ENCODE measurements at regions not wholly inside any gene's neighbourhood (a gene's known extent, or its start where the extent isn't known, plus 50 kb on each side); places are given as distances from the start of the nearest gene placed in this dataset.
"Not testable (repeated sequence)": the region's sequence is repeated elsewhere in the genome, so short reads cannot be mapped to it uniquely, and the experiment has no call there.

DNA sequence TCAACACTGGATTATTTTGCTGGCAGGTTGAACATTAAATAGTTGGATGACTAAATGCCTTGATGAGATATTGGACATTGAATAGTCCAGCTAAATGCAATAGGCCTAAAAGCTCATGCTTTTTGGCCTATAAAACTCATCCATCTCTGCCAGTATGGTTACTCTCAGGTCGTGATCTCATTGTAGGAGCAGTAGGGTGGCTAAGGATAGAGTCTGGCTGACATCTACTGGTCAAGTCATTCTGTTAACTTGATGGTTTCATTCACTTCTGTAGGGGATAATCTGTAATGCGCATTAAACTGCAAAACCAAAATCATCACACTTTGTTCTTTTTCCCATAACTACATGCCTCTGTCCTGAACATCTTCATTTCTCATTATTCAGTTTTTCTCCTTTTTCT is 227.0 kb downstream of the DKK2 start:
- Histone ChIP-seq H3K27me3 (ENCODE audit: insufficient read depth, low read length) (no peaks in the 10 kb centered on the region), H3K4me1 (ENCODE audit: insufficient read depth, low read length) (no peaks in the 10 kb centered on the region), H3K36me3 (ENCODE audit: insufficient read depth, low read depth, low read length) (no peaks in the 10 kb centered on the region), H3K9ac (ENCODE audit: low read depth, low read length) (no peak overlapping the region), H3K4me3 (ENCODE audit: low read length) (no peak overlapping the region), H3K9me3 (ENCODE audit: insufficient read depth, low read depth, low read length) (no peaks in the 10 kb centered on the region), H3K27ac (ENCODE audit: low read length) (no peak overlapping the region)

DNA sequence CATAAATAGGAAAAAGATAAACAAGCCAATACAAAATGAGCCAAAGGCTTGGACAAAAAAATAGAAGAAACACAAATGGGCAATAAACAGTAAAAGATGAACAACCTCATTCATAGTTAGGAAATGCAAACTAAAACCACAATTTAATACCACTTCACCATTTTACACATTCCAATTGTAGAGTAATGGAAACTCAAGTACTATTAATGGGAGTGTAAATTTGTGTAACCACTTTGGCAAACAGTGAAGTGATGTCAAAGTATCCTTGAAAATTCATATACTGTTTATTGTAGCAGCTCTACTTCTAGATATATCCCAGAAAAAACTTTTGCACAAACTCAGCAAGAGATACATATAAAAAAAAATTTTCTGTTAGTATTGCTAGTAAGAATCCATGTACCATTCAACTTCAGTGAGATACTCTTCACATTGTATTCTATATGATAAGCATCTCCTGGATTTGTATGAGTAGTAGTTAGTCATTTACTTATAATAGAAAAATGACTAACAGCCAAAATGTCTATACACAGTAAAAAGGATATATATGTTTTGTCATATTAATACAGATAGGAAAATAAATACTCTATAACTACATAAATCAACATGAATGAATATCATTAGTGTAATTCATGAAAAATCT is 229.8 kb downstream of the DKK2 start:
- H3K4me3 ChIP-seq (ENCODE audit: low read length): no peak overlapping the region
- H3K27me3 ChIP-seq (ENCODE audit: insufficient read depth, low read length): no peaks in the 10 kb centered on the region
- no peak overlapping the region for H3K9ac ChIP-seq (ENCODE audit: low read depth, low read length)
- H3K4me1 ChIP-seq (ENCODE audit: insufficient read depth, low read length): no peaks in the 10 kb centered on the region
- no peaks in the 10 kb centered on the region for H3K36me3 ChIP-seq (ENCODE audit: insufficient read depth, low read depth, low read length)
- no peaks in the 10 kb centered on the region for H3K9me3 ChIP-seq (ENCODE audit: insufficient read depth, low read depth, low read length)
- H3K27ac ChIP-seq (ENCODE audit: low read length): no peak overlapping the region

DNA sequence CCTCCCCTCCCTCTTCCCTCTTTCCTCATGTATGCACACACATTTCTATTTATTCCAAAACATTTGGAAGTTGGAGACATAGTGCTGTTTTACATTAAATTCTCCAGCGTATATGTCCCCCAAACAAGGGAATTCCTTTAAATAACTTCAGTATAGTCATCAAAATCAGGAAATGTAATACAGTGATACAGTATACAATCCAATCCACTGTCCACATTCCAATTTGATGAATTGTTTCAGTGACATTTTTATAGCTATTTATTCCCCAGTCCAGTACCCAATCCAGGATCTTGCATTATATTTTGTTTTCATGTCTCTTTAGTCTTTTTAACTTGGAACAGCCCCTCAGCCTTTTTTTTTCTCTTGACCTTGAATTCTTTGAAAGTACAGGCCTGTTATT is 233.0 kb downstream of the DKK2 start:
- H3K9ac ChIP-seq (ENCODE audit: low read depth, low read length): no peak overlapping the region
- H3K27me3 ChIP-seq (ENCODE audit: insufficient read depth, low read length): no peaks in the 10 kb centered on the region
- H3K9me3 ChIP-seq (ENCODE audit: insufficient read depth, low read depth, low read length): no peaks in the 10 kb centered on the region
- H3K27ac ChIP-seq (ENCODE audit: low read length): no peak overlapping the region
- no peaks in the 10 kb centered on the region for H3K36me3 ChIP-seq (ENCODE audit: insufficient read depth, low read depth, low read length)
- no peak overlapping the region for H3K4me3 ChIP-seq (ENCODE audit: low read length)
- H3K4me1 ChIP-seq (ENCODE audit: insufficient read depth, low read length): no peaks in the 10 kb centered on the region

DNA sequence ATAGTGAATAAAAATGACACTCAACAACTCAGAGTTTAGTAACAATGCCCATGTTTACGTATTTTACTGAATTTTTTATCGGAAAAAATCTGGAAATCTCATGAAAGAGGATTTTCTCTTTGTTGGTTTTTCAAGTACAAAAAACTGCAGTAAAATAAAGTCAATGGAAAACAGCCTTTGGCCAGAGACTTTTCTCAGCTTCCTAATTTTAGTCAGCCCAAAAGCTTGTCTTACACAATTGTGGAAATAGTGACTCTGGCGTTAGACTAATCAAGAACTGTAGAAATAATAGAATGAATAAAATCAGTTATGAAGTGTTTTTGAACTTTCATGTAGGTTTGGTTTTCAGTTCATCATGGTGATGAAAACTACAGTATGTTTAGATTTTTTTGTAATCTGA is 234.7 kb downstream of the DKK2 start:
- H3K9me3 ChIP-seq (ENCODE audit: insufficient read depth, low read depth, low read length): no peaks in the 10 kb centered on the region
- H3K27ac ChIP-seq (ENCODE audit: low read length): no peak overlapping the region
- H3K36me3 ChIP-seq (ENCODE audit: insufficient read depth, low read depth, low read length): no peaks in the 10 kb centered on the region
- H3K9ac ChIP-seq (ENCODE audit: low read depth, low read length): no peak overlapping the region
- no peaks in the 10 kb centered on the region for H3K4me1 ChIP-seq (ENCODE audit: insufficient read depth, low read length)
- H3K4me3 ChIP-seq (ENCODE audit: low read length): no peak overlapping the region
- no peaks in the 10 kb centered on the region for H3K27me3 ChIP-seq (ENCODE audit: insufficient read depth, low read length)

DNA sequence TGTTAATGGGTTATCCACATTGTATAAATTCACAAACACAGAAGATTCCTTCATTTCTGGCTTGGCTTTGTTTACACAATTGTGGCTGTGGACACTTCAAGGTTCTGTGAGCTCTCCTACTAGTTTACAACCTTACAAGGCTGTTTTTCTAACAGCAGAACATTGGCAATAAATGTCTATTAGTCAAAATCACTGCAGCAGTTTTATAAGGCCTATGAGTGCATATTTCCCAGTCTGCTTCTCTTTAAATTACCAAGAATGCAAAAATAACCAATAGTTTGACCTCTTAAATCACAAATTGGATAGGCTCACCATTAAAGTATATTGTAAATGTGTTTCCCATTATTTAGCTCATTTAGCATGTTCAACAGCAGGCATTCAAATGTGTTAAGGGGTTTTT is 239.2 kb downstream of the DKK2 start:
- Histone ChIP-seq H3K36me3 (ENCODE audit: insufficient read depth, low read depth, low read length) (no peaks in the 10 kb centered on the region), H3K27ac (ENCODE audit: low read length) (no peak overlapping the region), H3K4me1 (ENCODE audit: insufficient read depth, low read length) (no peaks in the 10 kb centered on the region), H3K9me3 (ENCODE audit: insufficient read depth, low read depth, low read length) (no peaks in the 10 kb centered on the region), H3K4me3 (ENCODE audit: low read length) (no peak overlapping the region), H3K9ac (ENCODE audit: low read depth, low read length) (no peak overlapping the region), H3K27me3 (ENCODE audit: insufficient read depth, low read length) (no peaks in the 10 kb centered on the region)

DNA sequence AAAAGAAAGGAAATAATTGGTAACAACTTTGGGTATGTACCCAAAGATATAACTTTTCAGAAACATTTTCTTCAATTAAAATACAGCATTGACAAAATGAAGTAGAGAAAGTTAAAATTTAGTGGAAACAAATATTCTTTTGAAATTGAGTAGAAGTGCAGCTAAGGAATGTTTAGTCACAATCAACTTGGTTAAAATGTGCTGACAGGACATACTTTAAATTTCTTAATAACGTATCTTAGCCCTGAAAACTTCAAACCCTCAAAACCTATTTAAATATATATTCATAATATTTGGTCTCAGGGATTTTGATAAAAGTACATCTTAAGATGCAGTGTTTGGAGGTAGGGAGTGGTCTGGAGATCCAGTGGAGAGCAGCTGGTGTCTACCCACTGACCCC is 240.8 kb downstream of the DKK2 start:
- no peaks in the 10 kb centered on the region for H3K36me3 ChIP-seq (ENCODE audit: insufficient read depth, low read depth, low read length)
- H3K9ac ChIP-seq (ENCODE audit: low read depth, low read length): no peak overlapping the region
- H3K4me3 ChIP-seq (ENCODE audit: low read length): no peak overlapping the region
- H3K9me3 ChIP-seq (ENCODE audit: insufficient read depth, low read depth, low read length): no peaks in the 10 kb centered on the region
- no peaks in the 10 kb centered on the region for H3K4me1 ChIP-seq (ENCODE audit: insufficient read depth, low read length)
- no peaks in the 10 kb centered on the region for H3K27me3 ChIP-seq (ENCODE audit: insufficient read depth, low read length)
- H3K27ac ChIP-seq (ENCODE audit: low read length): no peak overlapping the region

DNA sequence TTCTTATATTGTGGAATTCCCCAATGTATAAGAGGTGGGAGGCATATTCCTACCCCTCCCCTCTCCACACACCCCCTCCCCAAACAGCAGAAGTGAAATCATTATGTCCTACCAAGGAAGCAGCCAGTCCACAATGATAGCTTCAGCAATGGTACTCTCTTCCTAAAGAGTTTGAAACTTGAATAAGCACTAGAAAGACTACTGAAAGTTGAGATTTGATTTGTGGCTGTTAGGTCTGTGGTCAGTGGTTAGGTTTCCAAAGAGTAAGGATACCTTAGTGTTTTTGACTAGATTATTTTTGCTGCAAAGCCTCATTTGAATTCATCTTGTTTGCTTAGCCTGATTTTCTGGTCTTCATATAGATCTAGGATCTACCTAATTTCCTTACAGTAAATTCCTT is 242.2 kb downstream of the DKK2 start:
- Histone ChIP-seq H3K4me1 (ENCODE audit: insufficient read depth, low read length) (no peaks in the 10 kb centered on the region), H3K4me3 (ENCODE audit: low read length) (no peak overlapping the region), H3K9me3 (ENCODE audit: insufficient read depth, low read depth, low read length) (no peaks in the 10 kb centered on the region), H3K36me3 (ENCODE audit: insufficient read depth, low read depth, low read length) (no peaks in the 10 kb centered on the region), H3K27me3 (ENCODE audit: insufficient read depth, low read length) (no peaks in the 10 kb centered on the region), H3K27ac (ENCODE audit: low read length) (no peak overlapping the region), H3K9ac (ENCODE audit: low read depth, low read length) (no peak overlapping the region)

DNA sequence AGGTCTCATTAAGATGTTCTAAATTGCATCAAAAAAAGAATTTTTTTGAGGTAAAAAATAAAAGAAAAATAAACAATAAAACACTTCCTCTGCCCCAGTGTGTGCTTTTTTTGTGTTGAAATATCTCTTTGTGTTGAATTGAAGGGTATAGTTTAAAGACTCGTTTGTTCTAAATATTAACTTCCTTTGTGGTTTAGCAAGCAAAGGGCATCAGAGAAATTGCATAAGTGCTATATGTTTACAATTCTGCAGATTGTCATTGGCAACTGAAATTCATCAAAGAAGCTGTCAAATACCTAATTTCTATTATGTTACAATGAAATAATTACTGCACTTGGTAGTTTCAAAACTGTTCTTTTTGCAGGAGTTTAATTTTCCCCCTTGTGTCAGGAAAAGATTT is 260.5 kb downstream of the DKK2 start:
- Histone ChIP-seq H3K4me3 (ENCODE audit: low read length) (no peak overlapping the region), H3K9me3 (ENCODE audit: insufficient read depth, low read depth, low read length) (no peaks in the 10 kb centered on the region), H3K27ac (ENCODE audit: low read length) (no peak overlapping the region), H3K9ac (ENCODE audit: low read depth, low read length) (no peak overlapping the region), H3K36me3 (ENCODE audit: insufficient read depth, low read depth, low read length) (no peaks in the 10 kb centered on the region), H3K27me3 (ENCODE audit: insufficient read depth, low read length) (no peaks in the 10 kb centered on the region), H3K4me1 (ENCODE audit: insufficient read depth, low read length) (no peaks in the 10 kb centered on the region)

DNA sequence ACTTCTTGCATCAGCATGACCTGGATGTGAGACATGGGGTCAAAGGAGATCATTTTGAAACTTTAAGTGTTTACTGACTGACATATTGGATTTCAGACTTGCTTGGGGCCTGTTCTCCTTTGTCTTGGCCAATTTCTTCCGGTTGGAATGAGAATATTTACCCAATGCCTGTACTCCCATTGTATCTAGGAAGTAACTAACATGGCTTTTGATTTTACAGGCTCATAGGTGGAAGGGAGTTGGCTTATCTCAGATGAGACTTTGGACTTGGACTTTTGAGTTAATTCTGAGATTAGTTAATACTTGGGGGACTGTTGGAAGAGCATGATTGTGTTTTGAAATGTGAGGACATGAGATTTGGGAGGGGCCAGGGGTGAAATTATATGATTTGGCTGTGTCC is 262.1 kb downstream of the DKK2 start:
- not testable (repeated sequence) for H3K9me3 ChIP-seq (ENCODE audit: insufficient read depth, low read depth, low read length)

DNA sequence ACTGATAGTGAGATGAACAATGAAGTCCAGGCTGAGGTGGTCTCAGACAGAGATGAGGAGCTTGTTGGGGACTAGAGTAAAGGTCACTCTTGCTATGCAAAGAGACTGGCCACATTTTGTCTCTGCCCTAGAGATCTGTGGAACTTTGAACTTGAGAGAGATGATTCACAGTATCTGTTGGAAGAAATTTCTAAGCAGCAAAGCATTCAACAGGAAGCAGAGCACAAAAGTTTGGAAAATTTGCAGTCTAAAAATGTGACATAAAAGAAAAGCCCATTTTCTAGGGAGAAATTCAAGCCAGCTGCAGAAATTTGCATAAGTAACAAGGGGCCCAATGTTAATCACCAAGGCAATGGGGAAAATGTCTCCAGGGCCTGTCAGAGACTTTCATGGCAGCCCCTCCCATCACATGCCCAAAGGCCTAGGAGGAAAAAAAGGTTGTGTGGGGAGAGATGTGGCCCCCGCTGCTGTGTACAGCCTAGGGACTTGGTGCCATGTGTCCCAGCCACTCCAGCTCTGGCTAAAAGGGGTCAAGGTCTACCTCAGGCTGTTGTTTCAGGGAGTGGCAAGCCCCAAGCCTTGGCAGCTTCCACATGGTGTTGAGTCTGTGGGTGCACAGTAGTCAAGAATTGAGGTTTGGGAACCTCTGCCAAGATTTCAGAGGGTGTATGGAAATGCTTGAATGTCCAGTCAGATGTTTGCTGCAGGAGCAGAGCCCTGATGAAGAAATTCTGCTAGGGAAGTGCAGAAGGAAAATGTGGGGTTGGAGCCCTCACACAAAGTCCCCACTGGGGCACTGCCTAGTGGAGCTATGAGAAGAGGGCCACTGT is 262.8 kb downstream of the DKK2 start:
- Histone ChIP-seq H3K36me3 (ENCODE audit: insufficient read depth, low read depth, low read length) (no peaks in the 10 kb centered on the region), H3K4me3 (ENCODE audit: low read length) (no peak overlapping the region), H3K9ac (ENCODE audit: low read depth, low read length) (no peak overlapping the region), H3K9me3 (ENCODE audit: insufficient read depth, low read depth, low read length) (no peaks in the 10 kb centered on the region), H3K27me3 (ENCODE audit: insufficient read depth, low read length) (no peaks in the 10 kb centered on the region), H3K4me1 (ENCODE audit: insufficient read depth, low read length) (no peaks in the 10 kb centered on the region), H3K27ac (ENCODE audit: low read length) (no peak overlapping the region)

More for the DNA sequence above, 262.1 kb downstream of the DKK2 start:
- H3K9ac ChIP-seq (ENCODE audit: low read depth, low read length); H3K27ac ChIP-seq (ENCODE audit: low read length); H3K36me3 ChIP-seq (ENCODE audit: insufficient read depth, low read depth, low read length); H3K4me1 ChIP-seq (ENCODE audit: insufficient read depth, low read length); H3K27me3 ChIP-seq (ENCODE audit: insufficient read depth, low read length); H3K4me3 ChIP-seq (ENCODE audit: low read length): not testable (repeated sequence)

DNA sequence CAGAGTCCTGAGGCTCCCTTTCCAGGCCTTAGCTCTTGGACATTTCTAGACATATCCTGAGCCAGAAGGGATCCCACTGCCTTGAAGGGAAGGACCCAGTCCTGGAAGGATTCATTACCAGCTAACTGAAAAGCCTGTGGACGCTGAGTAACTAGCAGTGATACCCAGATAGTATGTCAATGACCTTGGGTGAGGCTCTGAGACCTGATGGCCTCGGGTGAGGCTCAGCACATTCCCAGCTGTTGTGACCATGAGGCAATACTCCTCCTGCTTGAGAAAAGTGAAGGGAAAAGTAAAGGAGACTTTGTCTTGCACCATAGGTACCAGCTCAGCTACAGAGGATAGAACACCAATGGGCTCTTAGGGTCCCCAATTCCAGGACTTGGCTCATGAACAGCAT is 268.1 kb downstream of the DKK2 start:
- H3K27ac ChIP-seq (ENCODE audit: low read length): no peak overlapping the region
- no peaks in the 10 kb centered on the region for H3K27me3 ChIP-seq (ENCODE audit: insufficient read depth, low read length)
- H3K4me3 ChIP-seq (ENCODE audit: low read length): no peak overlapping the region
- H3K36me3 ChIP-seq (ENCODE audit: insufficient read depth, low read depth, low read length): no peaks in the 10 kb centered on the region
- H3K9ac ChIP-seq (ENCODE audit: low read depth, low read length): no peak overlapping the region
- no peaks in the 10 kb centered on the region for H3K4me1 ChIP-seq (ENCODE audit: insufficient read depth, low read length)
- no peaks in the 10 kb centered on the region for H3K9me3 ChIP-seq (ENCODE audit: insufficient read depth, low read depth, low read length)

DNA sequence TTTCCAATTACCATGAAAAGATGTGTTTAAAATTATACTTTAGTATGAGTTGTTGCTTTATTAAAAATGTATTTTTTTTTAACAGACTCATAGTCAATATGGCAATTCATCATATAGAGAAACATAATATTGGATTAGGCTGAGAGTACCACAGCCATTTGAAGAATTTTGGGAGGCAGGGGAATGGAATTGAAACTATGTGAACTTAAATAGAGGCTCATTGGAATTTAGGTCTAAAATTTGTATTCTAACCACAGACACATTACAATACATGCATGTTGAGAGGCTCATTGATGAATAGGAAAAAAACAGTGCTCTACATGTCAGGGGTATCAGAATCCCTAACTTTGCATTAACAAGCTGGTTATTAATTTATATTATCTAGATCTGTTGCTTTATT is 269.6 kb downstream of the DKK2 start:
- Histone ChIP-seq H3K27ac (ENCODE audit: low read length) (no peak overlapping the region), H3K4me3 (ENCODE audit: low read length) (no peak overlapping the region), H3K9me3 (ENCODE audit: insufficient read depth, low read depth, low read length) (no peaks in the 10 kb centered on the region), H3K4me1 (ENCODE audit: insufficient read depth, low read length) (no peaks in the 10 kb centered on the region), H3K9ac (ENCODE audit: low read depth, low read length) (no peak overlapping the region), H3K36me3 (ENCODE audit: insufficient read depth, low read depth, low read length) (no peaks in the 10 kb centered on the region), H3K27me3 (ENCODE audit: insufficient read depth, low read length) (no peaks in the 10 kb centered on the region)
